Fibroblast of lung (primary cell): ENCODE measurements at regions not wholly inside any gene's neighbourhood (a gene's known extent, or its start where the extent isn't known, plus 50 kb on each side); places are given as distances from the start of the nearest gene placed in this dataset.

Source experiments
- EZH2 ChIP-seq: IDR thresholded peaks from 2 replicates; pipeline ENCODE4 v1.5.1; 2012; ENCODE audit warnings: low read length, control low read depth, mild to moderate bottlenecking; ENCODE audit errors: missing control alignments
- TF ChIP-seq, protein P1 (sequence below), 2 donors: IDR thresholded peaks in 1 of 2; conservative IDR thresholded peaks in 1 of 2; 1 replicate in 1 of 2; 2 replicates in 1 of 2; pipeline ENCODE4 v1.5.1; 2011 to 2012; ENCODE audit warnings: low read length in 2 of 2, control low read depth in 1 of 2, inconsistent platforms in 1 of 2, low read depth in 1 of 2, mild to moderate bottlenecking in 1 of 2

DNA sequence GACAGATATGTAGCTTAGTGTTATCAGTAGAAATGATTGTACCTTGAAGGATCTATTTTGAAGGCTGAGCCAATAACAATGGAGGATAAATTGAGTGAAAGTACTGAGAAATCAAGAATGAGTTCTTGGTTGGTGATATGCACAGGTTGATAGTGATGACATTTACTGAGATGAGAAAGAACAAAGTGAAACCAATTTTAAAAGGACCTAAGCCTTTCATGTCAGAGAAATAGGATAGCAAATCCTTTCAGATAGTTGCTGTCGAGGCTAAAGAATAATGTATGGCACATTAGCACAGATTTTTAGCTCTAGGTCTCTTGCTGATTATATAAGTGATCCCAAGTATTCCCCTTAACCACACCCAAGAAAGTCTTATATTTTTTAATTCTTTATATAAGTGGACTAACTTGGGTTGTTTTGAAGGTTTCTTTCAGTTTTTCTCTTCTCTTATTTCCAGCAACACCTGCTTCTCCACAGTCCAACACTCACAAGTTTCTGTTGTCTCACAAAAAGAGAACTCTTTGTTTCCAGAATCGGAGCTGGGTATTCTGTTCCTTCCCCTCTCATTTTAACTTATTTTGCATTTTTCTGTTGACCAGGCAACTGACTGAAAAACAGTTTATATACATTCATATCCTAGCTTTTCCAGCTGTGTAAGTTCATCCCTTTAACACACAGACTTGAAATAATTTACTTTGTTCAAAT lies 286.9 kb upstream of the ATP10B start:
- TF ChIP-seq, protein P1, sequence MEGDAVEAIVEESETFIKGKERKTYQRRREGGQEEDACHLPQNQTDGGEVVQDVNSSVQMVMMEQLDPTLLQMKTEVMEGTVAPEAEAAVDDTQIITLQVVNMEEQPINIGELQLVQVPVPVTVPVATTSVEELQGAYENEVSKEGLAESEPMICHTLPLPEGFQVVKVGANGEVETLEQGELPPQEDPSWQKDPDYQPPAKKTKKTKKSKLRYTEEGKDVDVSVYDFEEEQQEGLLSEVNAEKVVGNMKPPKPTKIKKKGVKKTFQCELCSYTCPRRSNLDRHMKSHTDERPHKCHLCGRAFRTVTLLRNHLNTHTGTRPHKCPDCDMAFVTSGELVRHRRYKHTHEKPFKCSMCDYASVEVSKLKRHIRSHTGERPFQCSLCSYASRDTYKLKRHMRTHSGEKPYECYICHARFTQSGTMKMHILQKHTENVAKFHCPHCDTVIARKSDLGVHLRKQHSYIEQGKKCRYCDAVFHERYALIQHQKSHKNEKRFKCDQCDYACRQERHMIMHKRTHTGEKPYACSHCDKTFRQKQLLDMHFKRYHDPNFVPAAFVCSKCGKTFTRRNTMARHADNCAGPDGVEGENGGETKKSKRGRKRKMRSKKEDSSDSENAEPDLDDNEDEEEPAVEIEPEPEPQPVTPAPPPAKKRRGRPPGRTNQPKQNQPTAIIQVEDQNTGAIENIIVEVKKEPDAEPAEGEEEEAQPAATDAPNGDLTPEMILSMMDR (conservative IDR thresholded peaks at IDR 0.05 in 1 of 2, IDR thresholded peaks at IDR 0.05 in 1 of 2; ENCODE audit: low read depth in 1 of 2, low read length in 2 of 2), result no peak
- no peak for TF ChIP-seq EZH2
